ENCODE measurements at regions not wholly inside any gene's neighbourhood (a gene's known extent, or its start where the extent isn't known, plus 50 kb on each side); places are given as distances from the start of the nearest gene placed in this dataset.

DNA sequence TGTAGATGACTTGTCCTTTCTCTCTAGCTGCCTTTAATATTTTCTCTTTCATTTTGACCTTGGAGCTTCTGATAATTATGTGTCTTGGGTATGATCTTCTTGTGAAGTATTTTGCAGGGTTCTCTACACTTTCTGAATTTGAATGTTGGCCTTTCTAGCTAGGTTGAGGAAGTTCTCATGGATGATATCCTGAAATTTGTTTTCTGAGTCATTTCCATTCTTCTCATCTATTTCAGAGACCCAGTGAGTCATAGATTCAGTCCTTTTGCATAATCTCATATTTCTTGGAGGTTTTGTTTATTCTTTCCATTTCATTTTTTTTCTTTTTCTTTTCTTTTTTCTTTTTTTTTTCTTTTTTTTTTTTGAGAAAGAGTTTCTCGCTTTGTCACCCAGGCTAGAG lies 585.7 kb upstream of the PABPC4L start:
- H3K4me1 ChIP-seq (ENCODE audit: control insufficient read depth in 1 of 2, insufficient read depth in 2 of 2, low read length in 2 of 2), result no peaks in the 10 kb centered on the region
- no peak overlapping the region for H3K4me3 ChIP-seq (replicated peaks in 1 of 2; ENCODE audit: low read depth in 1 of 2, low read length in 2 of 2)
- H2AFZ ChIP-seq (ENCODE audit: low read depth, low read length, poor library complexity, severe bottlenecking), result no peak overlapping the region
- no peaks in the 10 kb centered on the region for H3K36me3 ChIP-seq (ENCODE audit: control insufficient read depth in 1 of 2, insufficient read depth in 2 of 2, low read length in 2 of 2)
- H3K9me3 ChIP-seq (ENCODE audit: control insufficient read depth in 1 of 2, insufficient read depth in 1 of 2, low read depth in 1 of 2, low read length in 2 of 2), result no peaks in the 10 kb centered on the region
- H3K27ac ChIP-seq (ENCODE audit: low read depth, low read length), result no peak overlapping the region
- RAD21 ChIA-PET (ENCODE audit: low non-redundant PET in 1 of 2, low total read pairs in 2 of 2, uncharacterized antibody in 2 of 2, unreplicated experiment in 2 of 2), result no interaction called here
- no peak overlapping the region for H3K4me2 ChIP-seq (ENCODE audit: low read length)
- intact Hi-C loops (cut with micrococcal nuclease), result no loop called here
- DNase-seq (ENCODE audit: low read depth, low spot score), result no peak
- CTCF ChIA-PET, result no interaction called here
- no TSS peak for BruUV-seq (replicated peaks)
- no peaks in the 10 kb centered on the region for H3K27me3 ChIP-seq (ENCODE audit: insufficient read depth, low read length)
- H3K9ac ChIP-seq (ENCODE audit: low read length), result no peak overlapping the region
- no peak for ATAC-seq
- POLR2A ChIA-PET, result no interaction called here
- H3K79me2 ChIP-seq (ENCODE audit: insufficient read depth, low read length), result no peaks in the 10 kb centered on the region
- H3K9me2 ChIP-seq (ENCODE audit: insufficient read depth), result no peaks in the 10 kb centered on the region
- no peak for TF ChIP-seq ZFX (IDR thresholded peaks at IDR 0.05)
- TF ChIP-seq JUND (IDR thresholded peaks at IDR 0.05), result no peak
- H4K20me1 ChIP-seq (ENCODE audit: insufficient read depth), result no peaks in the 10 kb centered on the region

DNA sequence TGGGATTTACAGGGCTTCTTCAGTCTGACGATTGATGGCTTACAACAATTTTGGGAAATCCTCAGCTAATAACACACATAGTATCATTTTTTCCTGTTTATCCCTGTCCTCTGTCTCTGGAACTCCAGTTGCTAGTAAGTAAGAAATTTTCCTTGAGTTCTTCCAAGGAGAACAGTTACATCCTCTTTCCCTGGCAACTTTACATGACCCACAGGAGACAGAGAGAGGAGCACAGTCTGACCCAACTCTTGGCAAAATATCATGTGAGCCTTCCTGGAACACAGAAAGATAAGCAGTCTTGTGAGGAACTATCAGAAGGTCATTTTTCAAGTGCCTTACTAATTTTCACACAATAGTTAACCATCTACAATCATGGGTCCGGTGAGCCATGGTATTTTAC lies 578.7 kb upstream of the PABPC4L start:
- Histone ChIP-seq H3K4me3 (replicated peaks in 1 of 2; ENCODE audit: low read depth in 1 of 2, low read length in 2 of 2) (no peak overlapping the region), H3K36me3 (ENCODE audit: control insufficient read depth in 1 of 2, insufficient read depth in 2 of 2, low read length in 2 of 2) (no peaks in the 10 kb centered on the region), H3K79me2 (ENCODE audit: insufficient read depth, low read length) (no peaks in the 10 kb centered on the region), H3K4me1 (ENCODE audit: control insufficient read depth in 1 of 2, insufficient read depth in 2 of 2, low read length in 2 of 2) (no peaks in the 10 kb centered on the region), H3K27ac (ENCODE audit: low read depth, low read length) (no peak overlapping the region), H3K4me2 (ENCODE audit: low read length) (no peak overlapping the region), H4K20me1 (ENCODE audit: insufficient read depth) (no peaks in the 10 kb centered on the region), H3K9ac (ENCODE audit: low read length) (no peak overlapping the region), H3K27me3 (ENCODE audit: insufficient read depth, low read length) (no peaks in the 10 kb centered on the region), H3K9me2 (ENCODE audit: insufficient read depth) (no peaks in the 10 kb centered on the region), H3K9me3 (ENCODE audit: control insufficient read depth in 1 of 2, insufficient read depth in 1 of 2, low read depth in 1 of 2, low read length in 2 of 2) (no peaks in the 10 kb centered on the region), H2AFZ (ENCODE audit: low read depth, low read length, poor library complexity, severe bottlenecking) (no peak overlapping the region)
- ChIA-PET RAD21 (ENCODE audit: low non-redundant PET in 1 of 2, low total read pairs in 2 of 2, uncharacterized antibody in 2 of 2, unreplicated experiment in 2 of 2) (no interaction called here), CTCF (no interaction called here), POLR2A (no interaction called here)
- intact Hi-C loops (cut with micrococcal nuclease), result no loop called here
- no TSS peak for BruUV-seq (replicated peaks)
- TF ChIP-seq POLR2A (IDR thresholded peaks at IDR 0.05; ENCODE audit: borderline replicate concordance, extremely low read depth, insufficient read depth, insufficient read length) (no peak), ZNF274 (IDR thresholded peaks at IDR 0.05; ENCODE audit: low read depth, low read length) (no peak), CBX3 (IDR thresholded peaks at IDR 0.05; ENCODE audit: low read depth) (no peak), SRF (IDR thresholded peaks at IDR 0.05; ENCODE audit: low read depth) (no peak), CEBPB (IDR thresholded peaks at IDR 0.05; ENCODE audit: low read depth) (no peak), EZH2 (IDR thresholded peaks at IDR 0.05) (no peak), SP1 (IDR thresholded peaks at IDR 0.05; ENCODE audit: low read depth) (no peak), POLR2AphosphoS5 (IDR thresholded peaks at IDR 0.05; ENCODE audit: low read depth, low read length) (no peak), FOSL1 (IDR thresholded peaks at IDR 0.05; ENCODE audit: low read depth) (no peak), EGR1 (IDR thresholded peaks at IDR 0.05; ENCODE audit: low read depth) (no peak), EZH2phosphoT487 (IDR thresholded peaks at IDR 0.05; ENCODE audit: borderline replicate concordance) (no peak), ZFX (IDR thresholded peaks at IDR 0.05) (no peak)
- TF ChIP-seq, protein P1, sequence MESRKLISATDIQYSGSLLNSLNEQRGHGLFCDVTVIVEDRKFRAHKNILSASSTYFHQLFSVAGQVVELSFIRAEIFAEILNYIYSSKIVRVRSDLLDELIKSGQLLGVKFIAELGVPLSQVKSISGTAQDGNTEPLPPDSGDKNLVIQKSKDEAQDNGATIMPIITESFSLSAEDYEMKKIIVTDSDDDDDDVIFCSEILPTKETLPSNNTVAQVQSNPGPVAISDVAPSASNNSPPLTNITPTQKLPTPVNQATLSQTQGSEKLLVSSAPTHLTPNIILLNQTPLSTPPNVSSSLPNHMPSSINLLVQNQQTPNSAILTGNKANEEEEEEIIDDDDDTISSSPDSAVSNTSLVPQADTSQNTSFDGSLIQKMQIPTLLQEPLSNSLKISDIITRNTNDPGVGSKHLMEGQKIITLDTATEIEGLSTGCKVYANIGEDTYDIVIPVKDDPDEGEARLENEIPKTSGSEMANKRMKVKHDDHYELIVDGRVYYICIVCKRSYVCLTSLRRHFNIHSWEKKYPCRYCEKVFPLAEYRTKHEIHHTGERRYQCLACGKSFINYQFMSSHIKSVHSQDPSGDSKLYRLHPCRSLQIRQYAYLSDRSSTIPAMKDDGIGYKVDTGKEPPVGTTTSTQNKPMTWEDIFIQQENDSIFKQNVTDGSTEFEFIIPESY (IDR thresholded peaks at IDR 0.05; ENCODE audit: extremely low read depth, insufficient replicate concordance, low read length), result no peak
- TF ChIP-seq, protein P2, sequence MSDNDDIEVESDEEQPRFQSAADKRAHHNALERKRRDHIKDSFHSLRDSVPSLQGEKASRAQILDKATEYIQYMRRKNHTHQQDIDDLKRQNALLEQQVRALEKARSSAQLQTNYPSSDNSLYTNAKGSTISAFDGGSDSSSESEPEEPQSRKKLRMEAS (IDR thresholded peaks at IDR 0.05), result no peak
- TF ChIP-seq, protein P3, sequence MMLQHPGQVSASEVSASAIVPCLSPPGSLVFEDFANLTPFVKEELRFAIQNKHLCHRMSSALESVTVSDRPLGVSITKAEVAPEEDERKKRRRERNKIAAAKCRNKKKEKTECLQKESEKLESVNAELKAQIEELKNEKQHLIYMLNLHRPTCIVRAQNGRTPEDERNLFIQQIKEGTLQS (IDR thresholded peaks at IDR 0.05), result no peak
- TF ChIP-seq, protein P4, sequence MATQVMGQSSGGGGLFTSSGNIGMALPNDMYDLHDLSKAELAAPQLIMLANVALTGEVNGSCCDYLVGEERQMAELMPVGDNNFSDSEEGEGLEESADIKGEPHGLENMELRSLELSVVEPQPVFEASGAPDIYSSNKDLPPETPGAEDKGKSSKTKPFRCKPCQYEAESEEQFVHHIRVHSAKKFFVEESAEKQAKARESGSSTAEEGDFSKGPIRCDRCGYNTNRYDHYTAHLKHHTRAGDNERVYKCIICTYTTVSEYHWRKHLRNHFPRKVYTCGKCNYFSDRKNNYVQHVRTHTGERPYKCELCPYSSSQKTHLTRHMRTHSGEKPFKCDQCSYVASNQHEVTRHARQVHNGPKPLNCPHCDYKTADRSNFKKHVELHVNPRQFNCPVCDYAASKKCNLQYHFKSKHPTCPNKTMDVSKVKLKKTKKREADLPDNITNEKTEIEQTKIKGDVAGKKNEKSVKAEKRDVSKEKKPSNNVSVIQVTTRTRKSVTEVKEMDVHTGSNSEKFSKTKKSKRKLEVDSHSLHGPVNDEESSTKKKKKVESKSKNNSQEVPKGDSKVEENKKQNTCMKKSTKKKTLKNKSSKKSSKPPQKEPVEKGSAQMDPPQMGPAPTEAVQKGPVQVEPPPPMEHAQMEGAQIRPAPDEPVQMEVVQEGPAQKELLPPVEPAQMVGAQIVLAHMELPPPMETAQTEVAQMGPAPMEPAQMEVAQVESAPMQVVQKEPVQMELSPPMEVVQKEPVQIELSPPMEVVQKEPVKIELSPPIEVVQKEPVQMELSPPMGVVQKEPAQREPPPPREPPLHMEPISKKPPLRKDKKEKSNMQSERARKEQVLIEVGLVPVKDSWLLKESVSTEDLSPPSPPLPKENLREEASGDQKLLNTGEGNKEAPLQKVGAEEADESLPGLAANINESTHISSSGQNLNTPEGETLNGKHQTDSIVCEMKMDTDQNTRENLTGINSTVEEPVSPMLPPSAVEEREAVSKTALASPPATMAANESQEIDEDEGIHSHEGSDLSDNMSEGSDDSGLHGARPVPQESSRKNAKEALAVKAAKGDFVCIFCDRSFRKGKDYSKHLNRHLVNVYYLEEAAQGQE (IDR thresholded peaks at IDR 0.05; ENCODE audit: low read depth), result no peak
- DNase-seq (ENCODE audit: low read depth, low spot score) (no peak), ATAC-seq (no peak)

Measured in HCT116 (cell line).